COR-L47 (cell line): ENCODE measurements at regions not wholly inside any gene's neighbourhood (a gene's known extent, or its start where the extent isn't known, plus 50 kb on each side); places are given as distances from the start of the nearest gene placed in this dataset.
"Not testable (repeated sequence)": the region's sequence is repeated elsewhere in the genome, so short reads cannot be mapped to it uniquely, and the experiment has no call there.

Source experiments
- DNase-seq: peaks from one replicate; lab custom pipeline; 2025; lab: John Stamatoyannopoulos, UW

DNA sequence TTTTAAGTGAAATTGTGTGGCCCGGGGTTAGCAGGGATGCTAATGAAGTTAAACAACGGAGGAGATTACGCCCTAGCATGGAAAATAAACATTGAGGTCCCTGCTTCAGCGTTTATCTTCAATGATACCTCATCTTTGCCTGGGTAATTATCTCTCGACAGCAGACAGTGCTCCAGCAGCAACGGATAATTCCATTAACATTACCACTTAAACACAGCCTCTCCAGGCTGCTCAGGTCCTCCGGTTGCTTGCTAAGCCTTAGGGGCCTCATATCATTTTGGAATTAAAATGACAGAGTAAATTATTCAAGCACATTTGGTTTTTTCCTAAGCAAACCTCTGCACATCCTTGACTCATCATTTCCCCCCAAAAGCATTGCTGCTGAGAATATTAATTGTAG is 281.5 kb upstream of the KLF3 start:
- peak; percentile 78 for DNase-seq

DNA sequence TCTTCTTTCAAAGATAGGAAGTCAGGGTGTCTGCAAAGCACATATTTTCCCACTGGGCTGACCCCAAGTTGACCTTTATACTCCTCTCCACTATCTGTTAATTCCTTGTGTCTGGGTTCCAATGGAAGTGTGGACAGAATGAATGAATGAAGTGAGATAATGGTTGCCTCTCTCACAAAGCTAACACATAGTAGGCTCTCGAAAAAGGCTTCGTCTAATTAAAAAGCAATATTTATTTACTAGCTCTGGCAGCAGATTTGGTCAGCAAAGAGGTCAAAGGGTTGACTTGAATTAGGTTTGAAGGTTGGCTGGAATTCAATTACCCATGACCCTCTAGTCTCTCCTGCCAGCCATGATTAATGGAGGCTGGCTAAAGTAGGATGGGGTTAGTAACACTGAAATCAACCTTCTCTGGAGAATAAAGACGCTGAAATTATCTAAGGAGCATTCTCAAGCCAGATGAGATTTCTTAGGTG is 280.3 kb upstream of the KLF3 start:
- no peak for DNase-seq

DNA sequence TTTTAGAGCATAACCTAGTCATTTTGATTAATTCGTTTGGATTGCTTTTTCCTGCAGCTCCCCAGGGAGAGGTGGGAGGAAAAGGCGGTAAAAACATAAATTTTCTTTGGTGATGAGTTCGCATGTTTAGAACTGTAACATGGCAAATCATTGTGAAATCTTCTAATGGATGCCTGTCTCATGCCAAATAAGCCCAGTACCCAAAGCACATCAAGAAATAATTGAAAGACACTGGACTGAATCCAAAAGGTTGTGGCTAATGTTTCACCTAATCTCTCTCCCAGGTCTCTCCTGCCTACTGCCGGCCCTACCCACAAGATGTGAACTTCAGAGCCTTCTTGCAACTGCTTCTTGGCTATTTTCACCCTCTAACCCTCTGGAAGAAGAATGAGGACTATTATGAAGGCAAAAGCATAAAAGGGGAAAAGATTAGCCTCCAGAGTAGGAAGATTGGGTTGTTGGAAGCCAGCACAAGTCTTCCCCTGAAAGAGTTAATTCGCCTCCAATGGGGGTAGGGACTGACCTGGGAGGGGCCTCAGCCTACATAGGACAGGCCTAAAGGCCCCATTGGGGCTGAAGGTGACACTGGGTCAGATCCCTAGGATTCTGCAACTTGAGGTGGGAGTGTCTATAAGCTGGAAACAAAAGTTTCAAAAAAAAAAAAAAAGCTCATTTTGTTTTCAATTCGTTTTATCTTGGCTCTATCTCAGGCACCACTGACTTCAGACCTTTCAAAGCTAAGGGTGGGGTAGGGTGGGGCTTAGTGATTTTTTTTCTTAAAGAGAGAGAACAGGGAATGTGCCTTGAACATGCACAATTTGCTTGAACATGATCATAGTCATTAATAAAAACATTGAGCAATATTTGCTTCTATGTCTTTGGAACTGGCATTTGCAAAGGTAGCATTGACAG is 278.6 kb upstream of the KLF3 start:
- no peak for DNase-seq

DNA sequence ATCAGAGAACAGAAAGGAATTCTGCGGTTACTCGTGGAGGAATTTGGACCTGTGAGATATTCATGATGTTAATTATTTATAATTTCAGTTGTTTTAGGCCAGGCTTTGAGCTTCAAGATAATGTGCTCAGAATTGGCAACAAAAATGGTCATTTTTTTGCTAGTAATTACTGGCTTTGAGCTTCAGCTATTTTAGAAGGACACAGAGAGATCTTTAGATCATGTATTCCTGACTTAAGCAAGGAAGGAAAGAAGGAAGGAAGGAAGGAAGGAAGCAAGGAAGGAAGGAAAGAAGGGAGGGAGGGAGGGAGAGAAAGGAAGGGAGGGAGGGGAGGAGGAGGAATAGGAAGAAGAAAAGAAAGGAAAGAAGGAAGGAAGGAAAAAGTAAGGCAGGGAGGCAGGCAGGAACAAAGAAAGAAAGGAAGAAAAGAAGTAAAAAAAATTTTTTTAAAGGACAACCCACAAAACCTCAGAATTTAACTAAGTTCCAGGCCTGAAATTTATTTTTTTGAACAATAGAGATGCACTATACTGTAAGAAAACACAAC is 277.9 kb upstream of the KLF3 start:
- DNase-seq: no peak

DNA sequence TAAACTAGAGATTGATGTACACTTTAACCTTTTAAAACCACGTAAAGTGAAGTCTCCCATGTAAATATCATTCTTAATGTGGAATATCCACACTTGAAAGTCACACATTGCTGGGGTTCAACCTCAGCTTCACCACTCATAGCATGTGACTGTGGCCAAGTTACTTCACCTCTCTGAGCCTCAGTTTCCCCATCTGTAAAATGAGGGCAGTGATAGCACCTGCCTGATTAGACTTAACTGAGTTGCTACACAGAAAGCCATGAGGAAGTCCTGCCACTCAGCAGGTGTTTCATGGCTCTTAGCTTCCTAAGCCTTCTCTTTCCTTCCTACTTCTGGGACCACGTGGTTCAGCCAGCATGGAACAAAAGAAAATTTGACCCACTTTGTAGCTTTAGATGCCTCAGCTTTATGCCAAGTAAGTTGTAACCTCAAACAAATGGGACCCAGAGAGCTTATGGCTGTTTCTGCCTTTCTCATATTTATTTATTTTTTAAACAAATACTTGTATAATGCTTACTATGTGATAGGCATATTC is 277.3 kb upstream of the KLF3 start:
- DNase-seq: no peak

DNA sequence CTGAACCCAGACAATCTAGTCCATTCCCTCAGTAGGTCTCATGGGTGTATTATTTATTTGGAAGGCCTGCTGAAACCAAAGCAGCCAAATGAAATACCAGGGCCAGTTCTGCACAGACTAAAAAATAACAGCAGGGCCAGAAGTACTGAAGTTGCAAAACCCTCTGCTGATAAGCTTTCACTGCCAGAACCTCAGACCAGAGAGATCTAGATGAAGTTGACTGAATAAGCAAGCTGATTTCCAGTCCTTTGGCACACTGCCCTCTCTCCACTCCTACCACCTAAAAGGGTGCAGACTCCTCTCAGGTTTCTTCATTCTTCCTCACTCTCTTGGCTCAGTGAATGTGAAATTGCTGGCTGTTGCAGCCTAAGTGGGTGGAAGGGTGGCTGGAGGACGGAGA is 276.7 kb upstream of the KLF3 start:
- no peak for DNase-seq

DNA sequence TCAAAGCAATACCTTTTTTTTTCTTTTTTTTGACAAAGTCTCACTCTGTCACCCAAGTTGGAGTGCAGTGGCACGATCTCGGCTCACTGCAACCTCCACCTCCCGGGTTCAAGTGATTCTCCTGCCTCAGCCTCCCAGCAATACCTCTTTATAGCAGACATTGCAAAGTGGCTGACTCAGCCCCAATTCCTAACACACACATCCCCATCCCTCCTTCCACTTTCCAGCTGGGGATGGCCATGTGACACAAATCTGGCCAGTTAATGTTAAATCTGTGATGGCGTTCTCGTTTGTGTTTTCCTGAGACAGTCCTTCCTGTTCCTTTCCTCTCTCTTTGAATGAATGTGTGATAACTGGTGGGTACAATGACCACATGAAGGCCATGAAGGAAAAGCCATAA is 276.2 kb upstream of the KLF3 start:
- no peak for DNase-seq

DNA sequence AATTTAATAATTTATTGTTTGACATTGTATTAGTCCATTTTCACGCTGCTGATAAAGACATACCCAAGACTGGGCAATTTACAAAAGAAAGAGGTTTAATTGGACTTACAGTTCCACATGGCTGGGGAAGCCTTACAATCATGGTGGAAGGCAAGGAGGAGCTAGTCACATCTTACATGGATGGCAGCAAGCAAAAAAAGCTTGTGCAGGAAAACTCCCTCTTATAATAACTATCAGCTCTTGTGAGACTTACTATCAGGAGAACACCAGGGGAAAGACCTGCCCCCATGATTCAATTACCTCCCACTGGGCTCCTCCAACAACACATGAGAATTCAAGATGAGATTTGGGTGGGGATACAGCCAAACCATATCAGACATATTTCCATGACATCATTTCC is 275.1 kb upstream of the KLF3 start:
- DNase-seq: not testable (repeated sequence)

DNA sequence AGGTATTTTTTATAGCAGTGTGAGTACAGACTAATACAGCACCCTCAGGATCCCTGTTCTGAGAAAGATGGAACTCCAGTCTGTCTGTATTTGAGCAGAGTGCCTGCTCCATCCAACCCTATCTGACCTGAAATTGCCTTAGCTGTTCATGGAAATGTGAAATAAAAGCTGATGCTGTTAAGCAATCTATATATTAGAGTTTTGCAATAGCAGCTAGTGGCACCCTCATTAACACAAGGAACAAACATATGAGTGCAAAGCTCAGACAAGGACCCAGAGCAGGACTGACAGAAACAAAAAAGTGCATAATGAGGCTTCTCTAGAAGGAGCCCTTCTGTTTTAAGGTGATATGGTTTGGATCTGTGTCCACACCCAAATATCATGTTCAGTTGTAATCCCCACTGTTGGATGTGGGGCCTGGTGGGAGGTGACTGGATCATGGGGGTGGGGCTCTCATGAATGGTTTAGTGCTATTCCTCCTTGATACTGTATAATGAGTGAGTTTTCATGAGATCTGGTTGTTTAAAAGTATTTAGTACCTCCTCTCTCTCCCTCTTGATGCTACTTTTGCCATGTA is 272.9 kb upstream of the KLF3 start:
- no peak for DNase-seq

DNA sequence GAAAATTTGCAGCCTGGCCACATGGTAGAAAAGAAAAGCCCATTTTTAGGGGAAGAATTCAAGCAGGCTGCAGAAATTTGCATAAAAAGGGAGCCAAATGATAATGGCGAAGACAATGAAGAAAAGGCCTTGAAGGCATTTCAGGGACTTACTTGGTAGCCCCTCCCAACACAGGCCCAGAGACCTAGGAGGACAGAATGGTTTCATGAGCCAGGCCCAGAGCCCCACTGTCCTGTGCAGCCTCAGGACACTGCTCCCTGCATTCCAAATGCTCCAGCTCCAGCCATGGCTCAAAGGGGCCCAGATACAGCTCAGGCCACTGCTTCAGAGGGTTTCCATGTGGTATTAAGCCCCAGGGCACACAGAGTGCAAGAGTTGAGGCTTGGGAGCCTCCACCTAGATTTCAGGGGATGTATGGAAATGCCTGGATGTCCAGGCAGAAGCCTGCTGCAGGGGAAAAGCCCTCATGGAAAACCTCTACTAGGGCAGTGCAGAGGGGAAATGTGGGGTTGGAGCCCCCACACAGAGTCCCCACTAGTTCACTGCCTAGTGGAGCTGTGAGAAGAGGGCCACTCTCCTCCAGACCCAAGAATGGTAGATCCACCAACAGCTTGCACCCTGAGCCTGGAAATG is 271.7 kb upstream of the KLF3 start:
- no peak for DNase-seq

DNA sequence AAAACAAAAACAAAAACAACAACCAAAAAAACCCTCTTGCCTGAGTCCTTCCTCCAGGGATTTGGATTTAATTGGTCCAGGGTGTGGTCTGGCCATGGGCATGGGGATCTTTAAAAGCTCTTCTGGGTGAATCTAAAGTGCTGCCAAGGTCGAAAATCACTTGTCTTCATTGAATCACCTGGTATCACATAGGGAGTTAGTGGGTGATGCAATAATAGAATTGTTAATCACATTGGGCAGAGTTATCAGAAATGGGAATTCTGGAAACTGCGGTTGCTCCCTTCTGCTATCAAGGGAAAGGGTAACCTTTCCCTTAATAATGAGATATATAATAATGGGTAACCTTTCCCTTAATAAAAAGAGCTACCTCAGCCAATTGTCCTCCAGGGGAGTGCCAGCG is 267.9 kb upstream of the KLF3 start:
- DNase-seq: no peak

DNA sequence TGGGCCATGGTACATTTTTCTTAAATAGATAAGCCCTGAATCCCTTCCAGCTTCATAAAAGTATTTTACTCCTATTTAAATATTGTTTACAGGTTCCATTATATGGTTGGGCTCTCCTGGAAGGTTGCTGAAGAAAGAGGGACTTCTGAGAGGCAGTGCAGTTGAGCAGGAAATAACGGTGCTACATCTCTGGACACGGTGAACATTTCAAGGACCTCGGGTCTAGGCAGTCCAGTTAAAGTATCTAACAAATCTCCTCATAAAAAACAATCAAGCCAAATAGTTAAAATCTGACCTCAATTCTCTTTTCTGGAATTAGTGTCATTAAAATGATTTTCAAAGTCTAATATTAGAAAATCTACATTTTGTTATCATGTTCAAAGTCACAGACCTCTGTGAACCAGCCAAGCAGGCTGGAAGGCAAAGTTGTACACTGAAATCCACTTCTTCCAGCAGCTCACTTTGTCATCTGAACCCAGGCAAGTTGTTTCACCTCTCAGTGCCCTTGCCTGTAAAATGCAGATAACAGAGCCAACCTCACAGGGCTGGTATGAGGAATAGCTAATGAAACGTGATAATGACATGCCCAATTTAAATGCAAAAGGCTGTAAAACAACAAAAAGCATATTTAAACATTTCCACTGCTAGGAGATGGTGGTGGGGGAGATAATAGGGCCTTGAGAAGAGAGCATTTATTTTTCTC is 267.0 kb upstream of the KLF3 start:
- DNase-seq: no peak

DNA sequence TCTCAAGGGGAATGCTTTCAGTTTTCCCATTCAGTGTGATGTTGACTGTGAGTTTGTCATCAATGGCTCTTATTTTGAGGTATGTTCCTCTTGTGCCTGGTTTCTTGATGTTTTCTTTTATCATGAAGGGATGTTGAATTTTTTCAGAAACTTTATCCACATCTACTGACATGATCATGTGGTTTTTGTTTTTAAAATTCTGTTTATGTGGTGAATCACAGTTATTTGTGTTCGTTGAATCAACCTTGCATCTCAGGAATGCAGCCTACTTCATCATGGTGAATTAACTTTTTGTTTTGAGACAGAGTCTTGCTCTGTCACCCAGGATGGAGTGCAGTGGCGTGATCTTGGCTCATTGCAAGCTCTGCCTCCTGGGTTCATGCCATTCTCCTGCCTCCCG is 263.1 kb upstream of the KLF3 start:
- DNase-seq: no peak

DNA sequence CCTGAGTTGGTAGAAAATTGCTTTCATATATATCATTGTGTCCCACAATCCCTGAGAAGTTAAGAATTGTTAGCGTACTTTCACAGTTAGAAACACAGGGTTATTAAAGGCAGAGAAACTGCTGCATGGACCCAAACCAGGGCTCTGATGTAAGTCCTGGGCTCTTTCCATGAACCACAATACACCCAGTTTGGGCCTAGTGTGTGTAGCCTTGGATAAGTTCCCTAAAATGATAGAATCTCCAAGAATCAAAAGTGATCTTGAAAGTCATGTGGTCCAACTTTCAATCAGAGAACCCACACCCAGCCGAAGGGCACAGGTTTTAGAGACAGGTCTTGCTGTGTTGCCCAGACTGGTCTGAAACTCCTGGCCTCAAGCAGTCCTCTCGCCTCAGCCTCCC is 257.8 kb upstream of the KLF3 start:
- no peak for DNase-seq

DNA sequence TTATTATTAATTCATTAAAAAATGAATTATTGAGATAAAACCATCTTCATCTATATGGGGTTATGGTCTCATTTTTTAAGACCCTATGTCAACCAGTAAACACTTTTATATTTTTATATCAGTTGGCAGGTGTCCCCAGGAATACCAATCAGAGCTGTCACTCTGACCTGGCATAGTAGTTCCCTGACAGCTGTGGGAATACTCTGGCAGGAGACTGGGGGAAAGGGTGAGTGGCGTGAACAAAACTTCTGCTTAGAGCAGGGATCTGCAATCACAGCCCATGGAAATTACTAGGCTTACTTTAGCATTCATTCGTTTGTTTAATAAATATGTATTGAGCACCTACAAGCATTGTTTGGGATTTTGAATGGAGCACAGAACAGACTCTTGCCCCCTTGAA is 254.1 kb upstream of the KLF3 start:
- DNase-seq: no peak

DNA sequence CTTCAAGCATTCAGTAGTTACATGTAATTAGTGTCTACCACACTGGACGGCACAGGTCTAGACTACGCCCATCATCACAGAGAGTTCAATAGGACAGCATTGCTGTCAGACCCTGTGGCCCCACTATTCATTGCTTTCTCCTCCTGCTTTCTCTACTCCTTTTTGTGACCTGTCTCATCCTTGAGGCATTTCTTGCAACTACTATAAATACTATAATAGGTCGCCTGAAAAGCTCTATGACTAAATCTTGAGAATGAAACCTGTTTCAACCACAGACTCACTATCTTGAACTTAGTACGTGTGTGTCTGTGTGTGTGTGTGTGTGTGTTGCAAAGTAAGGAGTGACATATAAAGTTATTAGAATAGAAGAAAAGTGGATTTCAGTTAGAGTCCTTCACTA is 252.9 kb upstream of the KLF3 start:
- no peak for DNase-seq

DNA sequence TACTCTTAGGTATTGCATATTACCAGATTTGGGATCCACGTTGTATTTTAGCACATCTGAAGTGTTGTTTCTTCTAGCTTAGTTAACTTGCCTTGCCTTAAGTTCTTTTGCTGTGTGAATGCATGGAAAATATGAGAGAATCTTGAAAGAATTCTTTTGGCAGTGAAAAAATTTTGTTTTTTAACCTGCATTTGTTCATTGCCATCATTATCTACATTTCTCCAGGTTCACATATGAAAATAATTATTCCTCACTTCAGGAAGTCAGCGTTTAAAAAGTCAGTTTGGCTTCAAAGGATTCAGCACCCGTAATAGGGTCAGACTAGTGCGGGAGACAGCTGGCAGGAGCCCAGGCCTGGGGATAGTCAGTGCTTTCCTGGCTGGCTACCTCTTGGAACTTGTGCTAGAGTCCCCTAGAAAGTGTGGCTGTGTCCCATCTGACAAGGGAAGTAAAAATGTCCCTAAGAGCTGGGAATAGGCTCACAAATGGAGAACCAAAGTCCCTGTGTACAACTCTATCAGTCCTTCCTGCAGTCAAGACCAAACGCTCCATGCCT is 251.9 kb upstream of the KLF3 start:
- DNase-seq: no peak

DNA sequence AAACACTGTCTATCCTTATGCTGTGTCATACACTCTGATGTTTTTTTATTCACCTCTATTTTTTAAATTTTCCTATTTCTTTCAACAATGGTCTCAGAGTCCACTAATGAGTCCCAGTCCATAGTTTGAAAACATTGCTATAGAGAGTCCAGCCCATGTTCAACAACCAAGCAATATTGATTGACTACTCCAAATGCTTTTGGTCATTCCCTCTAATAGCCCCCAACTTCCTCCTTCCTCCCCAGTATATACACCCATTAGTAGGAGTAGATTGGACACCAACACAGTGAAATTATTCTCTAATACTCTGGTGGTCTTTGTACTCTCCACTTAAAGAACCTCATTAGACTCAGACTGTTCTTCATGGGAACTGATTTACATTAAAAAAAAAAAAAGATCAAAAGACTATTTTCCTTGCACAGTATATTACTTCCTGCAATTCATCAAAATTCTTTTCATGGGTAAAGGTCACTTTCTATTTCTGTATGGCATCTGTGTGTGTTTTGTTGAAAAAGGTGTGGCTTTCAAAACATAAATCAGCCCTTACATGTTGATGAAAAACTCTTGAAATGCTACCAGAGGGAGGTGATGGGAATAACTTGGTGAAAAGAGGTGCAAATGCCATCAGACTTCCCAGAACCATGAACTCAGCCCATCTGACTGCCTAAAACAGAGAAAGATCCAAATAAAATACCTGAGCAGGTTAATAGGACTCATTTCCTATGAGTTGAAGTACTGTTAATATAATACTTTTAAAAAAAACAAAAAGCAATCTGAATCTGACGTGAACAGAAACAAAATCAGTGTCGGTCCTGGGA is 250.3 kb upstream of the KLF3 start:
- DNase-seq: no peak

DNA sequence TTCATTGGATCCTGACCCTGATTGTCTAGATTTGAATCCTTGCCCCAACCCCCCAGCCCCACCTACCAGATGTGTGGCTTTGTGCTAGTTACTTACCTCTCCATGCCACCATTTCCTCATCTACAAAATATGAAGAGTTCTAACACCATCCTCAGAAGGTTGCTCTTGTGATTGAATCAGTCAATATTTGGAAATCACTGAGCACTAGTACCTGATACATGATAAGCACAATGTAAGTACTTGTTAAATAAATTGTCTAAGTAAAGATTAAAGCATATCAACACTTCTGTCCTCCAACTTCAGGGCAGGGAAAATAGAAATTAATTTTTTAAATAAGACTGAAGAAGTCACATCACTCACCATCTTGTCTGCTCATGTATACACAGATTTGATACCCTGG is 249.6 kb upstream of the KLF3 start:
- no peak for DNase-seq

DNA sequence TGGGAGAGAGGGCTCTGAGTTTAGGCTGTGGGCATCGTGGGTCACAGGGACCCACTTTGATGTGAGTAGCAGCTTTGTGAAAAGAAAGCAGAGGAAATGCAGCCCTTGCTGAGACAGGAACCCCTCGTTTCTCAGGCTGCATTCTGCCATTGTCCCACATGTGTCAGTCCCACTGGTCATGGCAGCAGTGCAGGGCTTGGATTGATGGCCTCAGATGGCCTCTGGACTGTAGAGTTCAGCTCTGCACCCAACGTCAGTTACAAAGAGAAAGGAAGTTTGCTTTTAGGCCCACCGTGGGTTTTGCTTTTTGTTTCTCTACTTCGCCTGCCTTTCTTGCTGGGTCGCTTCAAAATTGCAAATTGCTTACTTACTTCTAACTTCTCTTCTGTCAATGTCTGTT is 248.3 kb upstream of the KLF3 start:
- DNase-seq: no peak
